Astrocyte (in vitro differentiated cells and primary cell): ENCODE measurements at regions not wholly inside any gene's neighbourhood (a gene's known extent, or its start where the extent isn't known, plus 50 kb on each side); places are given as distances from the start of the nearest gene placed in this dataset.

Source experiments
- DNase-seq: peaks from one replicate; pipeline ENCODE4 v3.0.0-alpha.2; 2010; ENCODE audit warnings: low read depth
- FAIRE-seq: peaks from 2 replicates; lab custom pipeline; 2011; peaks lifted over from hg19 to GRCh38; lab: Jason Lieb, UNC
- H2AFZ ChIP-seq: 2 replicates; pipeline ENCODE4 v1.6.0; 2012; ENCODE audit warnings: low read depth, low read length, inconsistent platforms
- H3K27ac ChIP-seq: 2 replicates; pipeline ENCODE4 v1.5.1; 2011; ENCODE audit warnings: low read depth, low read length, inconsistent platforms
- H3K27me3 ChIP-seq: 2 replicates; pipeline ENCODE4 v1.6.0; 2011; ENCODE audit warnings: low read length, inconsistent platforms; ENCODE audit not compliant: insufficient read depth
- H3K36me3 ChIP-seq: 2 replicates; pipeline ENCODE4 v1.5.1; 2011; ENCODE audit warnings: low read length, inconsistent platforms; ENCODE audit not compliant: insufficient read depth
- H3K4me1 ChIP-seq: 2 replicates; pipeline ENCODE4 v1.5.1; 2011; ENCODE audit warnings: low read length, inconsistent platforms; ENCODE audit not compliant: insufficient read depth
- H3K4me2 ChIP-seq: 2 replicates; pipeline ENCODE4 v1.6.0; 2012; ENCODE audit warnings: low read length, inconsistent platforms
- H3K4me3 ChIP-seq: 2 replicates; pipeline ENCODE4 v1.5.1; 2011; ENCODE audit warnings: low read depth, mild to moderate bottlenecking, low read length, inconsistent platforms; ENCODE audit not compliant: insufficient read depth
- H3K79me2 ChIP-seq: 2 replicates; pipeline ENCODE4 v1.6.0; 2012; ENCODE audit warnings: mild to moderate bottlenecking, low read length, inconsistent platforms; ENCODE audit not compliant: insufficient read depth
- H3K9ac ChIP-seq: 2 replicates; pipeline ENCODE4 v1.6.0; 2012; ENCODE audit warnings: mild to moderate bottlenecking, low read length, inconsistent platforms
- H3K9me3 ChIP-seq: 2 replicates; pipeline ENCODE4 v1.5.1; 2012; ENCODE audit warnings: low read depth, mild to moderate bottlenecking, low read length, inconsistent platforms; ENCODE audit not compliant: insufficient read depth
- H4K20me1 ChIP-seq: 2 replicates; pipeline ENCODE4 v1.6.0; 2012; ENCODE audit warnings: low read length, inconsistent platforms; ENCODE audit not compliant: insufficient read depth
- H3K27ac Mint-ChIP-seq: one replicate; pipeline ENCODE4 v1.8.0; 2021; ENCODE audit warnings: mild to moderate bottlenecking, mixed read lengths; ENCODE audit not compliant: unreplicated experiment
- H3K27me3 Mint-ChIP-seq: one replicate; pipeline ENCODE4 v1.8.0; 2021; ENCODE audit warnings: low read depth, mixed read lengths; ENCODE audit not compliant: unreplicated experiment
- H3K36me3 Mint-ChIP-seq: one replicate; pipeline ENCODE4 v1.8.0; 2021; ENCODE audit warnings: low read depth, mixed read lengths; ENCODE audit not compliant: unreplicated experiment
- H3K4me1 Mint-ChIP-seq: one replicate; pipeline ENCODE4 v1.8.0; 2021; ENCODE audit warnings: low read depth, mixed read lengths; ENCODE audit not compliant: unreplicated experiment
- H3K4me3 Mint-ChIP-seq: one replicate; pipeline ENCODE4 v1.8.0; 2021; ENCODE audit warnings: mild to moderate bottlenecking, moderate library complexity, mixed read lengths; ENCODE audit not compliant: unreplicated experiment
- H3K9me3 Mint-ChIP-seq: one replicate; pipeline ENCODE4 v1.8.0; 2021; ENCODE audit warnings: mild to moderate bottlenecking, mixed read lengths; ENCODE audit not compliant: unreplicated experiment
- CTCF ChIP-seq: IDR thresholded peaks from 2 replicates; pipeline ENCODE4 v1.5.1; 2011; ENCODE audit warnings: low read depth, mild to moderate bottlenecking, inconsistent platforms, low read length, moderate library complexity; ENCODE audit not compliant: insufficient read depth
- EZH2 ChIP-seq: IDR thresholded peaks from 2 replicates; pipeline ENCODE4 v1.6.1; 2012; ENCODE audit warnings: mild to moderate bottlenecking, low read length, inconsistent platforms; ENCODE audit not compliant: insufficient read depth

- no peak for TF ChIP-seq EZH2
- no peak for TF ChIP-seq CTCF
- no peaks in the 10 kb centered on the region for H4K20me1 ChIP-seq
- no peaks in the 10 kb centered on the region for H3K4me1 Mint-ChIP-seq
- H3K36me3 ChIP-seq, result no peaks in the 10 kb centered on the region
- no peaks in the 10 kb centered on the region for H3K27me3 Mint-ChIP-seq
- no peak overlapping the region for H3K4me2 ChIP-seq
- H3K4me3 Mint-ChIP-seq, result no peak overlapping the region
- H3K4me3 ChIP-seq, result no peak overlapping the region
- H3K27ac Mint-ChIP-seq, result no peak overlapping the region
- H3K9me3 Mint-ChIP-seq, result no peaks in the 10 kb centered on the region
- no peak overlapping the region for H2AFZ ChIP-seq
- no peaks in the 10 kb centered on the region for H3K4me1 ChIP-seq
- H3K36me3 Mint-ChIP-seq, result no peaks in the 10 kb centered on the region
- no peak for DNase-seq
- no peaks in the 10 kb centered on the region for H3K27me3 ChIP-seq
- H3K27ac ChIP-seq, result no peak overlapping the region
- H3K79me2 ChIP-seq, result no peaks in the 10 kb centered on the region
- no peak overlapping the region for H3K9ac ChIP-seq
- no peak for FAIRE-seq
- H3K9me3 ChIP-seq, result no peaks in the 10 kb centered on the region
Measured at GRCh38 chr9:73844135-73844534, 653.0 kb upstream of the RORB start.

GRCh38 chr9:73845539-73845938 is 651.6 kb upstream of the RORB start:
- no peaks in the 10 kb centered on the region for H3K27me3 ChIP-seq
- Mint-ChIP-seq H3K27ac (no peak overlapping the region), H3K9me3 (no peaks in the 10 kb centered on the region), H3K4me1 (no peaks in the 10 kb centered on the region), H3K4me3 (no peak overlapping the region), H3K36me3 (no peaks in the 10 kb centered on the region), H3K27me3 (no peaks in the 10 kb centered on the region)
- H3K36me3 ChIP-seq, result no peaks in the 10 kb centered on the region
- H2AFZ ChIP-seq, result no peak overlapping the region
- no peak overlapping the region for H3K4me3 ChIP-seq
- no peaks in the 10 kb centered on the region for H4K20me1 ChIP-seq
- FAIRE-seq, result no peak
- H3K4me2 ChIP-seq, result no peak overlapping the region
- TF ChIP-seq CTCF (no peak), EZH2 (no peak)
- no peaks in the 10 kb centered on the region for H3K79me2 ChIP-seq
- H3K9ac ChIP-seq, result no peak overlapping the region
- no peak overlapping the region for H3K27ac ChIP-seq
- no peak for DNase-seq
- no peaks in the 10 kb centered on the region for H3K9me3 ChIP-seq
- no peaks in the 10 kb centered on the region for H3K4me1 ChIP-seq

- Histone ChIP-seq H3K4me3 (no peak overlapping the region), H3K4me1 (no peaks in the 10 kb centered on the region), H3K4me2 (peak overlapping the region; percentile 38), H3K79me2 (no peaks in the 10 kb centered on the region), H2AFZ (peak overlapping the region; percentile 63), H3K27me3 (no peaks in the 10 kb centered on the region), H3K36me3 (no peaks in the 10 kb centered on the region), H3K9me3 (no peaks in the 10 kb centered on the region), H3K9ac (no peak overlapping the region), H3K27ac (no peak overlapping the region), H4K20me1 (no peaks in the 10 kb centered on the region)
- no peaks in the 10 kb centered on the region for H3K9me3 Mint-ChIP-seq
- H3K36me3 Mint-ChIP-seq, result no peaks in the 10 kb centered on the region
- TF ChIP-seq EZH2 (no peak), CTCF (no peak)
- H3K27me3 Mint-ChIP-seq, result no peaks in the 10 kb centered on the region
- no peak overlapping the region for H3K4me3 Mint-ChIP-seq
- no peak overlapping the region for H3K27ac Mint-ChIP-seq
- DNase-seq, result no peak
- H3K4me1 Mint-ChIP-seq, result no peaks in the 10 kb centered on the region
- no peak for FAIRE-seq
Measured at GRCh38 chr9:73845954-73846690, 651.0 kb upstream of the RORB start.
